Ascending aorta (tissue), 2 donors: ENCODE measurements at regions not wholly inside any gene's neighbourhood (a gene's known extent, or its start where the extent isn't known, plus 50 kb on each side); places are given as distances from the start of the nearest gene placed in this dataset.
"Not testable (repeated sequence)": the region's sequence is repeated elsewhere in the genome, so short reads cannot be mapped to it uniquely, and the experiment has no call there.

Source experiments
- DNase-seq, 2 donors: peaks; one replicate each; pipeline ENCODE4 v3.0.0-alpha.2; 2019; ENCODE audit warnings: low spot score in 2 of 2
- H3K27ac ChIP-seq, 2 donors: fragments of 200-600 bp; sonication (generic); one replicate each; pipeline ENCODE4 v1.5.1; 2016 to 2017; ENCODE audit warnings: mild to moderate bottlenecking in 1 of 2
- H3K27me3 ChIP-seq: fragments of 200-600 bp; sonication (generic); one replicate; pipeline ENCODE4 v1.5.1; 2017
- H3K36me3 ChIP-seq, 2 donors: fragments of 200-600 bp; sonication (generic); one replicate each; pipeline ENCODE4 v1.5.1; 2016
- H3K4me1 ChIP-seq, 2 donors: fragments of 200-600 bp; sonication (generic); one replicate each; pipeline ENCODE4 v1.5.1; 2016 to 2017; ENCODE audit warnings: mild to moderate bottlenecking in 1 of 2
- H3K4me3 ChIP-seq, 2 donors: fragments of 200-600 bp; sonication (generic); one replicate each; pipeline ENCODE4 v1.5.1; 2016 to 2017; ENCODE audit warnings: mild to moderate bottlenecking in 1 of 2
- H3K9me3 ChIP-seq, 2 donors: fragments of 200-600 bp; sonication (generic); one replicate each; pipeline ENCODE4 v1.5.1; 2016
- intact Hi-C: fragments of 100-400 bp; cut with DNase I; formaldehyde crosslinking; loops from one replicate; pipeline ENCODE4 v1.15.1; 2023

- DNase-seq, H3K9me3 ChIP-seq, H3K27ac ChIP-seq, H3K36me3 ChIP-seq, H3K27me3 ChIP-seq, intact Hi-C loops, H3K4me1 ChIP-seq, H3K4me3 ChIP-seq: not testable (repeated sequence)
These were observed 57.3 kb upstream of the SEC22B start for GRCh38 chr1:120233661-120234018.

- DNase-seq, H3K9me3 ChIP-seq, H3K4me1 ChIP-seq, H3K27me3 ChIP-seq, H3K36me3 ChIP-seq, intact Hi-C loops: not testable (repeated sequence)
- Histone ChIP-seq H3K27ac (peak overlapping the region; percentile 27 to 65), H3K4me3 (peak overlapping the region in 1 of 2 donors; percentile 42)
These were observed 56.7 kb upstream of the SEC22B start for GRCh38 chr1:120232834-120233660.

- H3K27me3 ChIP-seq, H3K36me3 ChIP-seq, intact Hi-C loops: not testable (repeated sequence)
These were observed 53.5 kb upstream of the SEC22B start for GRCh38 chr1:120229835-120230234.

More at GRCh38 chr1:120229835-120230234, 53.5 kb upstream of the SEC22B start:
- DNase-seq, H3K4me1 ChIP-seq, H3K9me3 ChIP-seq, H3K27ac ChIP-seq, H3K4me3 ChIP-seq: not testable (repeated sequence)
